KMS-11 (cell line): ENCODE measurements at regions not wholly inside any gene's neighbourhood (a gene's known extent, or its start where the extent isn't known, plus 50 kb on each side); places are given as distances from the start of the nearest gene placed in this dataset.
"Not testable (repeated sequence)": the region's sequence is repeated elsewhere in the genome, so short reads cannot be mapped to it uniquely, and the experiment has no call there.

Source experiments
- H2AFZ ChIP-seq: fragments of 200-600 bp; sonication (generic); 2 replicates; pipeline ENCODE4 v1.6.1; 2016; ENCODE audit warnings: antibody characterized with exemption, mixed run types, low read depth
- H3K27ac ChIP-seq: fragments of 200-600 bp; sonication (generic); 2 replicates; pipeline ENCODE4 v1.6.1; 2016; ENCODE audit warnings: mild to moderate bottlenecking, mixed run types
- H3K27me3 ChIP-seq: fragments of 200-600 bp; sonication (generic); 2 replicates; pipeline ENCODE4 v1.6.1; 2017; ENCODE audit warnings: mild to moderate bottlenecking, low read depth, mixed run types, moderate library complexity; ENCODE audit not compliant: insufficient read depth
- H3K36me3 ChIP-seq: fragments of 200-600 bp; sonication (generic); 2 replicates; pipeline ENCODE4 v1.6.1; 2017; ENCODE audit warnings: mild to moderate bottlenecking, mixed run types; ENCODE audit not compliant: insufficient read depth
- H3K4me1 ChIP-seq: fragments of 200-600 bp; sonication (generic); 2 replicates; pipeline ENCODE4 v1.6.1; 2016; ENCODE audit warnings: mild to moderate bottlenecking, low read depth, mixed run types; ENCODE audit not compliant: poor library complexity, severe bottlenecking
- H3K4me2 ChIP-seq: fragments of 200-600 bp; sonication (generic); 2 replicates; pipeline ENCODE4 v1.7.0; 2016; ENCODE audit warnings: mild to moderate bottlenecking, mixed run types
- H3K4me3 ChIP-seq: fragments of 200-600 bp; sonication (generic); IDR thresholded peaks from 2 replicates; pipeline ENCODE4 v1.6.1; 2017; ENCODE audit warnings: low read depth, low read length, mixed read lengths; ENCODE audit not compliant: insufficient read depth
- H3K79me2 ChIP-seq: fragments of 200-600 bp; sonication (generic); 2 replicates; pipeline ENCODE4 v1.6.1; 2016; ENCODE audit warnings: low read depth, mixed run types; ENCODE audit not compliant: insufficient read depth
- H3K9ac ChIP-seq: fragments of 200-600 bp; sonication (generic); 2 replicates; pipeline ENCODE4 v1.6.1; 2016; ENCODE audit warnings: mild to moderate bottlenecking, mixed run types
- H4K20me1 ChIP-seq: fragments of 200-600 bp; sonication (generic); 2 replicates; pipeline ENCODE4 v1.6.1; 2016; ENCODE audit warnings: mild to moderate bottlenecking, mixed run types; ENCODE audit not compliant: insufficient read depth
- TF ChIP-seq, protein P1 (sequence below): fragments of 200-600 bp; sonication (generic); conservative IDR thresholded peaks from 2 replicates; pipeline ENCODE4 v1.6.1; 2017; ENCODE audit warnings: low read depth, mild to moderate bottlenecking, antibody characterized with exemption, low read length, moderate library complexity, mixed read lengths

DNA sequence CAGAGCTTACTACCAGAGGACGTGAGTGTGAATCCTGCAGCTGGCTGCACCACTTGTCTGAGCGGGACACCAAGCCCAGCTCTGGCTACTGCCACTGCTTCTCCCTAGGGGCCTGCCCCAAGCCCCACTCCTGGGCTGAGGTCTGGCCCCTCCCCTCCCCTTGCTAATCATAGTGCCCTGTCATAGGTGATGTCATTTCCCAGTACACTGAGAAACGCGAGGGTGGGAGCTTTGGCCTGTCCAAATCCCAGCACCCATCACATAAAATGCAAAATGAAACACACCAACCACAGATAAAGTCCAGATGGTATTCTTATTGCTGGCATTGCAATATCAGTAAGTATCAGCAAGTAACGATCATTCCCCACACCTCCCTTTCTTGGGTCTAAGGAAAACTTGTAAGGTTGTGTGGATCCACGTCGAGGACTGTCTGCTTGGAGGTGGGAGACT is 77.7 kb downstream of the TOMM20 start:
- no peaks in the 10 kb centered on the region for H3K27me3 ChIP-seq
- H4K20me1 ChIP-seq = no peaks in the 10 kb centered on the region
- no peak overlapping the region for H3K9ac ChIP-seq
- no peaks in the 10 kb centered on the region for H3K79me2 ChIP-seq
- H3K4me2 ChIP-seq = no peak overlapping the region
- no peak overlapping the region for H3K4me3 ChIP-seq
- no peaks in the 10 kb centered on the region for H3K36me3 ChIP-seq
- no peak overlapping the region for H3K27ac ChIP-seq
- no peak overlapping the region for H2AFZ ChIP-seq
- H3K4me1 ChIP-seq = no peaks in the 10 kb centered on the region
- TF ChIP-seq, protein P1, sequence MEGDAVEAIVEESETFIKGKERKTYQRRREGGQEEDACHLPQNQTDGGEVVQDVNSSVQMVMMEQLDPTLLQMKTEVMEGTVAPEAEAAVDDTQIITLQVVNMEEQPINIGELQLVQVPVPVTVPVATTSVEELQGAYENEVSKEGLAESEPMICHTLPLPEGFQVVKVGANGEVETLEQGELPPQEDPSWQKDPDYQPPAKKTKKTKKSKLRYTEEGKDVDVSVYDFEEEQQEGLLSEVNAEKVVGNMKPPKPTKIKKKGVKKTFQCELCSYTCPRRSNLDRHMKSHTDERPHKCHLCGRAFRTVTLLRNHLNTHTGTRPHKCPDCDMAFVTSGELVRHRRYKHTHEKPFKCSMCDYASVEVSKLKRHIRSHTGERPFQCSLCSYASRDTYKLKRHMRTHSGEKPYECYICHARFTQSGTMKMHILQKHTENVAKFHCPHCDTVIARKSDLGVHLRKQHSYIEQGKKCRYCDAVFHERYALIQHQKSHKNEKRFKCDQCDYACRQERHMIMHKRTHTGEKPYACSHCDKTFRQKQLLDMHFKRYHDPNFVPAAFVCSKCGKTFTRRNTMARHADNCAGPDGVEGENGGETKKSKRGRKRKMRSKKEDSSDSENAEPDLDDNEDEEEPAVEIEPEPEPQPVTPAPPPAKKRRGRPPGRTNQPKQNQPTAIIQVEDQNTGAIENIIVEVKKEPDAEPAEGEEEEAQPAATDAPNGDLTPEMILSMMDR = no peak

DNA sequence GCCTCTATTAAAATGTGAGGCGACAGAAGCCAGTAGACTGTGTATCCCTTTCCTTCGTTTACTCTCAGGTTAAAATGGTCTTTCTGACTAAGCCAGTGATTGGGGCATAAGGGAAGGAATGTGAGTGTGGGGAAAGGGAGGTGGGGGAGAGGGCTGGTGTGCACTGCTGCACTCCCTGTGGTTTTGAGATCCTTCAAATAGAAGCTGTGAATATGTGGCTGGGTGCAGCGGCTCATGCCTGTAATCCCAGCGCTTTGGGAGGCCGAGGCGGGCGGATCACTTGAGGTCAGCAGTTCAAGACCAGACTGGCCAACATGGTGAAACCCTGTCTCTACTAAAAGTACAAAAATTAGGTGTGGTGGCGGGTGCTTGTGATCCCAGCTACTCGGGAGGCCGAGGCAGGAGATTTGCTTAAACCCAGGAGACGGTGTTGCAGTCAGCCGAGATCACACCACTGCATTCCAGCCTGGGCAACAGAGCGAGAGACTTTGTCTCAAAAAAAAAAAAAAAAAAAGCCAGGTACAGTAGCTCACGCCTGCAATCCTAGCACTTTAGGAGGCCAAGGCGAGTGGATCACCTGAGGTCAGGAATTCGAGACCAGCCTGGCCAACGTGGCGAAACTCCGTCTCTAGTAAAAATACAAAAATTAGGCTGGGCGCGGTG is 78.8 kb downstream of the TOMM20 start:
- H4K20me1 ChIP-seq, H3K27ac ChIP-seq, H3K4me3 ChIP-seq, H3K9ac ChIP-seq, H3K27me3 ChIP-seq, H3K36me3 ChIP-seq, H3K4me2 ChIP-seq, H3K4me1 ChIP-seq, H3K79me2 ChIP-seq, H2AFZ ChIP-seq: not testable (repeated sequence)

DNA sequence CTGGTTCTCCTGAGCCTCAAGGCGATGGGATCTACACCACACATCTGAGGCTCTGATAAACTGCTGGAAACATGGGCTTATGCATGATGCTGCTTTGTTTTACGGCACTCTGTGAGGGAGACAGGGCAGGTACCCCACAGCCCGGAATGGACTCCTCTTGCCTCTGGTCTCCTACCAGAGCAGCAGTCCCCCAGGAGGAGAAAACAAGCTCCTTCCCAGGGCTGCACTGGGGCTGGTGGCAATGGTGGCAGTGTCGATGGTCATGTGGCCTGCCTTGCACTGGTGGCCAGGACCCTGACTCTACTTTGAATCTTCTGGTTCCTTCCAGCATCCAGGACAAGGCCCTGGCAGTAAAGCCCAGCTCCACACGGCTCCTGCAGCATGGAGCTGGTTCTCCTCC is 79.4 kb downstream of the TOMM20 start:
- Histone ChIP-seq H3K4me2 (no peak overlapping the region), H3K27ac (no peak overlapping the region), H3K9ac (no peak overlapping the region), H4K20me1 (no peaks in the 10 kb centered on the region), H2AFZ (no peak overlapping the region), H3K36me3 (no peaks in the 10 kb centered on the region), H3K27me3 (no peaks in the 10 kb centered on the region), H3K79me2 (no peaks in the 10 kb centered on the region), H3K4me1 (no peaks in the 10 kb centered on the region), H3K4me3 (no peak overlapping the region)
- TF ChIP-seq, protein P1 = no peak

DNA sequence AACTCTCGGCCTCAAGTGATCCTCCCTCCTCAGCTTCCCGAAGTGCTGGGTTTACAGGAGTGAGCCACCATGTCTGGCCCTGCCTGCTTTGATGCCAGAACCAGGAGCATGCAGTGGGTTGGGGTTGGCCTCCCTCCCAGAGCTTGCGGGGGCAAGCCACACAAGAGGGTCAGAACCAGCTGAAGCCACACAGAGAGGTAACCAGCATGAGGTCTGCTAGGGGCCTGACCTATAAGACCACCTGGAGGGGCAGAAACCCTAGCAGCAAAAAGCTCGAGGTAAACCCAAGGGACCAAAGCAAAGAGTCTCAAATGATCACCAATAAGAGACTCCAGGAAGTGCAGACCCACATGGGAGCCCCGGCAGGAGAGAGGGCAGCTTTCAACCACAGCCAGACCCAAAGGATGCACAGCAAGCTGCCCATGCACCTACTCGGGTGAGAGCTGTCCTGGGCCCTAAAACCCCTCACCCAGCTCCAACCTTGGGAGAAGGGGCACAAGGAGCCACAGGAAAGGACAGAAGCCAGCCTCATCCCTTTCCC is 81.2 kb downstream of the TOMM20 start:
- H3K36me3 ChIP-seq = no peaks in the 10 kb centered on the region
- H2AFZ ChIP-seq = no peak overlapping the region
- H3K4me2 ChIP-seq = no peak overlapping the region
- H3K4me1 ChIP-seq = no peaks in the 10 kb centered on the region
- H3K4me3 ChIP-seq = no peak overlapping the region
- H3K27ac ChIP-seq = no peak overlapping the region
- H3K79me2 ChIP-seq = no peaks in the 10 kb centered on the region
- no peak overlapping the region for H3K9ac ChIP-seq
- no peaks in the 10 kb centered on the region for H4K20me1 ChIP-seq
- TF ChIP-seq, protein P1 = no peak
- no peaks in the 10 kb centered on the region for H3K27me3 ChIP-seq

DNA sequence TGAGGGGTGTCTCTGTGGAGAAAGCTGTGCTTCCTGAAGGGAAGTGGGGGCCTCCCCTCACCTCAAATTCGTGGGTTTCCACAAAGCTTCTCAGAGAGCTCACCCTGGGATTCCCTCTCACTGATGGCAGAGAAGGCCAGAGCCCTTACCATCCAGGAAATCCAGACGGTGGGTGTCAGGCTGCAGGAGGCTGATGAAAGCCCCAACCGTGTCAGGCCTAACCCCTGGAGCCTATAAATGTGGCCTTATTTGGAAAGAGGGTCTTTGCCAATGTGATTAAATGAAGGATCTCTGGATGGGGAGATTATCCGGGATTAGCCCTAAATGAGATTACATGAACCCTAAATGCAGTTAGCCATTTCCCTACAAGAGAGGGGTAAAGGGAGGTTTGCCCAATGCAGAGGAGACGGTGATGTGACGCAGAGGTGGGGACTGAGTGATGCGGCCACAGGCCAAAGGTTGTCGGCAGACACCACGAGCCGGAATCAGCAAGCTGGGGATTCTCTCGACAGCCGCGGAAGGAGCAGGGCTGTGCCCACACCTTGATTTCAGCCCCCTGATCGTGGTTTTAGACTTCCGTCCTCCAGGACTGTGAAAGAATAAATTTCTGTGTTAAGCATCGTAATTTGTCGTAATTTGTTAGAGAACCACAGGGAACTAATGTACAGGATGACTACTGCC is 82.6 kb downstream of the TOMM20 start:
- Histone ChIP-seq H3K36me3 (no peaks in the 10 kb centered on the region), H3K79me2 (no peaks in the 10 kb centered on the region), H4K20me1 (no peaks in the 10 kb centered on the region), H3K4me1 (no peaks in the 10 kb centered on the region), H3K27ac (no peak overlapping the region), H2AFZ (no peak overlapping the region), H3K27me3 (no peaks in the 10 kb centered on the region), H3K4me2 (no peak overlapping the region), H3K9ac (no peak overlapping the region), H3K4me3 (no peak overlapping the region)
- TF ChIP-seq, protein P1 = no peak
